Neural cell (in vitro differentiated cells): ENCODE measurements at regions not wholly inside any gene's neighbourhood (a gene's known extent, or its start where the extent isn't known, plus 50 kb on each side); places are given as distances from the start of the nearest gene placed in this dataset.
"Not testable (repeated sequence)": the region's sequence is repeated elsewhere in the genome, so short reads cannot be mapped to it uniquely, and the experiment has no call there.

Experiments
- H2AFZ ChIP-seq: fragments of 200-600, 300-800 bp; sonication (generic), shearing (Covaris generic); 2 replicates; pipeline ENCODE4 v1.6.0; 2014; ENCODE audit warnings: low read depth, mild to moderate bottlenecking, antibody characterized with exemption, low read length, moderate library complexity
- H3F3A ChIP-seq: fragments of 200-600 bp; shearing (Covaris generic); 2 replicates; pipeline ENCODE4 v1.6.1; 2016; ENCODE audit warnings: mild to moderate bottlenecking, moderate library complexity, mixed read lengths, antibody characterized with exemption, low read length; ENCODE audit not compliant: insufficient read depth, poor library complexity, severe bottlenecking
- H3K27ac ChIP-seq: fragments of 200-600, 300-800 bp; sonication (generic), shearing (Covaris generic); 2 replicates; pipeline ENCODE4 v1.5.1; 2014; ENCODE audit warnings: mild to moderate bottlenecking, low read length, moderate library complexity
- H3K27me3 ChIP-seq: fragments of 300-800, 200-600 bp; sonication (generic), shearing (Covaris generic); 2 replicates; pipeline ENCODE4 v1.6.0; 2014; ENCODE audit warnings: mild to moderate bottlenecking, low read depth, low read length, moderate library complexity; ENCODE audit not compliant: insufficient read depth
- H3K36me3 ChIP-seq: fragments of 300-800, 200-600 bp; sonication (generic), shearing (Covaris generic); 2 replicates; pipeline ENCODE4 v1.5.1; 2014; ENCODE audit warnings: mild to moderate bottlenecking, antibody characterized with exemption, low read length, moderate library complexity; ENCODE audit not compliant: insufficient read depth
- H3K4me2 ChIP-seq: fragments of 300-800, 200-600 bp; sonication (generic), shearing (Covaris generic); 2 replicates; pipeline ENCODE4 v1.6.0; 2014; ENCODE audit warnings: mild to moderate bottlenecking, low read length
- H3K4me3 ChIP-seq: fragments of 300-800, 200-600 bp; sonication (generic), shearing (Covaris generic); 2 replicates; pipeline ENCODE4 v1.5.1; 2014; ENCODE audit warnings: mild to moderate bottlenecking, low read length, moderate library complexity
- H3K79me2 ChIP-seq: fragments of 200-600 bp; shearing (Covaris generic); replicated peaks from 2 replicates; pipeline ENCODE4 v1.6.0; 2014; ENCODE audit warnings: mild to moderate bottlenecking, low read length, moderate library complexity; ENCODE audit not compliant: insufficient read depth
- H3K9ac ChIP-seq: fragments of 300-800, 200-600 bp; sonication (generic), shearing (Covaris generic); 2 replicates; pipeline ENCODE4 v1.6.1; 2016; ENCODE audit warnings: mild to moderate bottlenecking, low read length, mixed read lengths
- H3K9me2 ChIP-seq: fragments of 200-600 bp; shearing (Covaris generic); 2 replicates; pipeline ENCODE4 v1.6.1; 2016; ENCODE audit warnings: mild to moderate bottlenecking, low read length, mixed read lengths; ENCODE audit not compliant: insufficient read depth
- H3K9me3 ChIP-seq: fragments of 200-600, 300-800 bp; sonication (generic), shearing (Covaris generic); 2 replicates; pipeline ENCODE4 v1.6.1; 2016; ENCODE audit warnings: mild to moderate bottlenecking, mixed run types, low read length, moderate library complexity, mixed read lengths
- H4K20me1 ChIP-seq: fragments of 200-600 bp; shearing (Covaris generic); 2 replicates; pipeline ENCODE4 v1.6.1; 2016; ENCODE audit warnings: mild to moderate bottlenecking, mixed run types; ENCODE audit not compliant: insufficient read depth
- EP300 ChIP-seq: fragments of 450-650 bp; conservative IDR thresholded peaks from 2 replicates; pipeline ENCODE4 v1.6.1; 2014; ENCODE audit warnings: antibody characterized with exemption, mild to moderate bottlenecking, moderate library complexity; ENCODE audit not compliant: poor library complexity, severe bottlenecking
- EZH2 ChIP-seq: fragments of 200-600, 300-800 bp; shearing (Covaris generic), sonication (generic); IDR thresholded peaks from 2 replicates; pipeline ENCODE4 v1.6.1; 2014; ENCODE audit warnings: antibody characterized with exemption, low read length, borderline replicate concordance, mild to moderate bottlenecking; ENCODE audit not compliant: insufficient read depth, poor library complexity, severe bottlenecking
- MXI1 ChIP-seq: fragments of 450-650 bp; conservative IDR thresholded peaks from 2 replicates; pipeline ENCODE4 v1.6.1; 2014; ENCODE audit warnings: antibody characterized with exemption, mild to moderate bottlenecking; ENCODE audit not compliant: poor library complexity, severe bottlenecking
- POLR2AphosphoS5 ChIP-seq: IDR thresholded peaks from 2 replicates; pipeline ENCODE4 v1.6.1; 2012
- RAD21 ChIP-seq: fragments of 450-650 bp; conservative IDR thresholded peaks from 2 replicates; pipeline ENCODE4 v1.6.1; 2014; ENCODE audit warnings: antibody characterized with exemption, mild to moderate bottlenecking, moderate library complexity
- SMC3 ChIP-seq: fragments of 450-650 bp; conservative IDR thresholded peaks from 2 replicates; pipeline ENCODE4 v1.6.1; 2014; ENCODE audit warnings: antibody characterized with exemption, mild to moderate bottlenecking, moderate library complexity; ENCODE audit not compliant: poor library complexity
- TAF1 ChIP-seq: IDR thresholded peaks from 2 replicates; pipeline ENCODE4 v1.6.1; 2012; ENCODE audit warnings: low read depth
- TF ChIP-seq, protein P1 (sequence below): IDR thresholded peaks from 2 replicates; pipeline ENCODE4 v1.6.1; 2012; ENCODE audit warnings: borderline replicate concordance
- TF ChIP-seq, protein P2 (sequence below): fragments of 450-650 bp; IDR thresholded peaks from 2 replicates; pipeline ENCODE4 v1.5.1; 2014; ENCODE audit warnings: antibody characterized with exemption, mild to moderate bottlenecking, moderate library complexity; ENCODE audit not compliant: poor library complexity, severe bottlenecking

DNA sequence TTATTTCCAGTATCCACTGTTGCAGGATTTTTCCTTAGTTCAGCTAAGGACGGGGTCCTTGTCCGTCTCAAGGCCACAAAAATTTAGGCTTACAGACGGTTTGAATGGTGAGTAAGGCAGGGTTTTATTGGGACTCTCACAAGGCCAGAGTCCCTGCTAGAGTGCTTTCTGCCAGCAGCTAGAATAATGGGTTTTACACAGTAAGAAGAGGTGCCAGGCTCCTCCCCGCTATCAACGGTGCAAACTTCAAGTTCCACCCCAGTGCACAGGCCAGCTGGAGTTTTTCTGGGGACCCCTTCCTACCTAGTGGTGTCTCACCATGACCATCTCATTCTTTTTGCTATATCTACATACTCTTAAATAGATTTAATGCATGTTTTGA is 198.5 kb upstream of the KCTD7 start:
- H4K20me1 ChIP-seq: no peaks in the 10 kb centered on the region
- H3K27me3 ChIP-seq: no peaks in the 10 kb centered on the region
- H3K4me2 ChIP-seq: no peak overlapping the region
- H3K4me3 ChIP-seq: no peak overlapping the region
- no peaks in the 10 kb centered on the region for H3K79me2 ChIP-seq
- H3K36me3 ChIP-seq: no peaks in the 10 kb centered on the region
- H3K9ac ChIP-seq: no peak overlapping the region
- H2AFZ ChIP-seq: no peak overlapping the region
- no peaks in the 10 kb centered on the region for H3F3A ChIP-seq
- H3K9me2 ChIP-seq: no peaks in the 10 kb centered on the region
- H3K9me3 ChIP-seq: no peaks in the 10 kb centered on the region
- TF ChIP-seq TAF1 (no peak), POLR2AphosphoS5 (no peak), MXI1 (no peak), RAD21 (no peak)
- TF ChIP-seq, protein P1, sequence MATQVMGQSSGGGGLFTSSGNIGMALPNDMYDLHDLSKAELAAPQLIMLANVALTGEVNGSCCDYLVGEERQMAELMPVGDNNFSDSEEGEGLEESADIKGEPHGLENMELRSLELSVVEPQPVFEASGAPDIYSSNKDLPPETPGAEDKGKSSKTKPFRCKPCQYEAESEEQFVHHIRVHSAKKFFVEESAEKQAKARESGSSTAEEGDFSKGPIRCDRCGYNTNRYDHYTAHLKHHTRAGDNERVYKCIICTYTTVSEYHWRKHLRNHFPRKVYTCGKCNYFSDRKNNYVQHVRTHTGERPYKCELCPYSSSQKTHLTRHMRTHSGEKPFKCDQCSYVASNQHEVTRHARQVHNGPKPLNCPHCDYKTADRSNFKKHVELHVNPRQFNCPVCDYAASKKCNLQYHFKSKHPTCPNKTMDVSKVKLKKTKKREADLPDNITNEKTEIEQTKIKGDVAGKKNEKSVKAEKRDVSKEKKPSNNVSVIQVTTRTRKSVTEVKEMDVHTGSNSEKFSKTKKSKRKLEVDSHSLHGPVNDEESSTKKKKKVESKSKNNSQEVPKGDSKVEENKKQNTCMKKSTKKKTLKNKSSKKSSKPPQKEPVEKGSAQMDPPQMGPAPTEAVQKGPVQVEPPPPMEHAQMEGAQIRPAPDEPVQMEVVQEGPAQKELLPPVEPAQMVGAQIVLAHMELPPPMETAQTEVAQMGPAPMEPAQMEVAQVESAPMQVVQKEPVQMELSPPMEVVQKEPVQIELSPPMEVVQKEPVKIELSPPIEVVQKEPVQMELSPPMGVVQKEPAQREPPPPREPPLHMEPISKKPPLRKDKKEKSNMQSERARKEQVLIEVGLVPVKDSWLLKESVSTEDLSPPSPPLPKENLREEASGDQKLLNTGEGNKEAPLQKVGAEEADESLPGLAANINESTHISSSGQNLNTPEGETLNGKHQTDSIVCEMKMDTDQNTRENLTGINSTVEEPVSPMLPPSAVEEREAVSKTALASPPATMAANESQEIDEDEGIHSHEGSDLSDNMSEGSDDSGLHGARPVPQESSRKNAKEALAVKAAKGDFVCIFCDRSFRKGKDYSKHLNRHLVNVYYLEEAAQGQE: no peak
- TF ChIP-seq, protein P2, sequence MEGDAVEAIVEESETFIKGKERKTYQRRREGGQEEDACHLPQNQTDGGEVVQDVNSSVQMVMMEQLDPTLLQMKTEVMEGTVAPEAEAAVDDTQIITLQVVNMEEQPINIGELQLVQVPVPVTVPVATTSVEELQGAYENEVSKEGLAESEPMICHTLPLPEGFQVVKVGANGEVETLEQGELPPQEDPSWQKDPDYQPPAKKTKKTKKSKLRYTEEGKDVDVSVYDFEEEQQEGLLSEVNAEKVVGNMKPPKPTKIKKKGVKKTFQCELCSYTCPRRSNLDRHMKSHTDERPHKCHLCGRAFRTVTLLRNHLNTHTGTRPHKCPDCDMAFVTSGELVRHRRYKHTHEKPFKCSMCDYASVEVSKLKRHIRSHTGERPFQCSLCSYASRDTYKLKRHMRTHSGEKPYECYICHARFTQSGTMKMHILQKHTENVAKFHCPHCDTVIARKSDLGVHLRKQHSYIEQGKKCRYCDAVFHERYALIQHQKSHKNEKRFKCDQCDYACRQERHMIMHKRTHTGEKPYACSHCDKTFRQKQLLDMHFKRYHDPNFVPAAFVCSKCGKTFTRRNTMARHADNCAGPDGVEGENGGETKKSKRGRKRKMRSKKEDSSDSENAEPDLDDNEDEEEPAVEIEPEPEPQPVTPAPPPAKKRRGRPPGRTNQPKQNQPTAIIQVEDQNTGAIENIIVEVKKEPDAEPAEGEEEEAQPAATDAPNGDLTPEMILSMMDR: no peak
- no peak overlapping the region for H3K27ac ChIP-seq

DNA sequence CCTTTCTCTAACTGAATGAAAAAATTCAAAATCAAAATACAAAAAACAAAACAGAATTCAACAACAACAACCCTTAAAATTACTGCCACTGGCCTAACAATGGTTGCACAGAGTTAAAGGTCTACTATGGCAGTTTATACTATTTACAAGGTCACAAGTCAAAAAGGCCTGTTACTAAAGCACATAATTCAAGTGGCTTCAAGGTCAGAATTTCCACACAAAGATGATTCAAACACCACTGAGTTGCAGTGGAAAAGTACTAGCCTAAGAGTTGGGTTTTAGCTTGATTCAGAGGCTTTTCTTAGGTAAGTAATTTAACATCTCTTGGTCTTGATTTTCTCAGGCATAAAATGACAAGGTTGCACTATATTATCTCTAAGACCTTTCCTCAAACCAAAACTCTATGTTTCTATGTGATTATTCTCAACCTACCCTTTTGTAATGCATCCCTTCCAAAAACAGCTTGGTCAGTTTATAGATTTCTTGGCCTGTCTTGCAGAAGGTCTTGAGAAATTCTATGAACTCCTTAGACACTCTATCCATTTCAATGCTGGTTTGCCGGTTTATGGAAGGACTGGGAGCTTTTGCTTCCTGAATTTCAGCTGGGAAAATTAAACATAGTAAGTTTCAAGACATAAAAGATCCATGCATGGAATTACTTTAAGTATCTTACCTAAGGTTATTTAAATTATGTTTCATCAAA is 189.8 kb upstream of the KCTD7 start:
- not testable (repeated sequence) for H3K9ac ChIP-seq, H3F3A ChIP-seq, H3K79me2 ChIP-seq, H3K27me3 ChIP-seq, H3K9me2 ChIP-seq, H3K4me2 ChIP-seq, H3K27ac ChIP-seq, H4K20me1 ChIP-seq, H2AFZ ChIP-seq, H3K36me3 ChIP-seq, H3K4me3 ChIP-seq, H3K9me3 ChIP-seq

DNA sequence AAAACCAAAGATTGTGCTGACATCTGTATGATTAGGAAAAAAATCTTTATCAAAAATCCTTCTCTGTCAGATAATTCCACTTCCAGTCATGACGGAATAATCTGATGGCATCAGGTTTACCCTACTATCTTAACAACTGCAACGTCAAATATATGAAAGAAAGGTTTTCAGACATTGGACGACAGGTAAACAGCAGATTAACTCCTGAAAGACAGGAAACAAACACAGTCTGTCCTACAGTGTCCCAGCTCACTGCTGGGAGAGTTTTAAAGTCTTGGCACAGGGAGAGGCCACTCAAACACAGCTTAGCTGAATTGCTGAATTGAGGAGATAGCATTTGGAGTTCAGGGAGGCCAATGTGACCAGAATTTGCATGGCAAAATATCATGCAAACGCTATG is 186.3 kb upstream of the KCTD7 start:
- Histone ChIP-seq H3F3A (no peaks in the 10 kb centered on the region), H3K27me3 (no peaks in the 10 kb centered on the region), H3K9me3 (no peaks in the 10 kb centered on the region), H3K4me2 (no peak overlapping the region), H3K27ac (no peak overlapping the region), H3K4me3 (no peak overlapping the region), H3K9ac (no peak overlapping the region), H3K9me2 (no peaks in the 10 kb centered on the region), H3K36me3 (no peaks in the 10 kb centered on the region), H4K20me1 (no peaks in the 10 kb centered on the region), H3K79me2 (no peaks in the 10 kb centered on the region), H2AFZ (no peak overlapping the region)
- TF ChIP-seq, protein P2: no peak
- TF ChIP-seq EP300 (no peak), SMC3 (no peak), TAF1 (no peak), EZH2 (no peak), MXI1 (no peak), RAD21 (no peak), POLR2AphosphoS5 (no peak)
- TF ChIP-seq, protein P1: no peak
